IPS-NIHi11 (cell line): ENCODE measurements at regions not wholly inside any gene's neighbourhood (a gene's known extent, or its start where the extent isn't known, plus 50 kb on each side); places are given as distances from the start of the nearest gene placed in this dataset.
"Not testable (repeated sequence)": the region's sequence is repeated elsewhere in the genome, so short reads cannot be mapped to it uniquely, and the experiment has no call there.

Experiments
- DNase-seq: peaks from one replicate; pipeline ENCODE4 v3.0.0; 2012; ENCODE audit warnings: mixed read lengths, low spot score

DNA sequence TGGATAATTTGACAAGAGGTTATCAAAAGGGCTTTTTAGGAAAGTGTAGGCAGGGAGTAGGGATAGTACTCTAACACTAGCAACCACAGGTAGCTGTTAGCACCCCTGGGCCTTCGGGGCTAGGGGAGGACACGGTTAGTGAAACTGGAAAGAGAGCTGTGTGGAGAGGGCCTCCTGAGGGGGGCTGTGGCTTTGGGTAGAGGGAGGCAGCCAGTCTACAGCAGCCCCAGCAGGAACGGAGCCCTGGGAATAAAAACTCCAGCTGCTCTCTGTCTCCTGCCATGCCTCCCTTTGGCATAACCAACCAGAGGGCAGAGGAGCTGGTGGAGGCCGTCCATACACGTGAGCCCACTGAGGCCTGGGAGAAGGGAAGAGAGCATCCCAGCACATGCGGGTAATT, 223.2 kb downstream of the FOXD2 start:
- DNase-seq: no peak

DNA sequence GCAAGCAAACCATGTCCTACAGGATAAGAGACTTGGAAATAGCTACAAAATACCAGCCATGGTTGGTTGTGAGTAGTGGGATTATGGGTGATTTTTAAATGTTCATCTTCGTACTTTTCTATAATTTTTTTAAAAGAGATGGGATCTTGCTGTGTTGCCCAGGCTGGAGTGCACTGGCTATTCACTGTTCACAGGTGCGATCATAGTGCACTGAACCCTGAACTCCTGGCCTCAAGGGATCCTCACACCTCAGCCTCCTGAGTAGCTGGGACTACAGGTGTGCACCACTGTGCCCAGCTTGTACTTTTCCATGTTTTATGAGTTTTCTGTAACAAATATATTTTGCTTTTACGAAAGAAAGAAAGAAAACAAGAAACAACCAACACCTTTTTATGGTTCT, 224.2 kb downstream of the FOXD2 start:
- no peak for DNase-seq

DNA sequence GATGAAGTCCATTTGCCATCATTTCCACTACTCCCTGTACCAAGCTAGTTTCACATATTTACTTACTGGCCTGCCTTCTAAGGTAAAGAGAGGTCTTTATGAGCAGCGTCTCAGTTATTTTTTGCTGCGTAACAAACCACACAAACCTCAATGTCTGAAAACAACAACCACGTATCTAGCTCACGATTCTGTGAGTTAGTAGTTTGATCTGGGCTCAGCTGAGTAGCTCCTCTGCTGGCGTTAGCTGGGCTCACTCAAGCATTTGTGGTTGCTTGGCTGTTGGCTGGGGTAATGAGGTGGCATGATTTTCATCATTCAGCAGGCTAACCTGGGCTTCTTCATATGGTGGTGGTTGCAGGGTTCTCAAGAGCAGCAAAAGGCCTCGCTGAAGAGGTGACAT, 225.4 kb downstream of the FOXD2 start:
- DNase-seq: no peak

- no peak for DNase-seq
These were observed 226.5 kb downstream of the FOXD2 start for GRCh38 chr1:47664356-47664755.

DNA sequence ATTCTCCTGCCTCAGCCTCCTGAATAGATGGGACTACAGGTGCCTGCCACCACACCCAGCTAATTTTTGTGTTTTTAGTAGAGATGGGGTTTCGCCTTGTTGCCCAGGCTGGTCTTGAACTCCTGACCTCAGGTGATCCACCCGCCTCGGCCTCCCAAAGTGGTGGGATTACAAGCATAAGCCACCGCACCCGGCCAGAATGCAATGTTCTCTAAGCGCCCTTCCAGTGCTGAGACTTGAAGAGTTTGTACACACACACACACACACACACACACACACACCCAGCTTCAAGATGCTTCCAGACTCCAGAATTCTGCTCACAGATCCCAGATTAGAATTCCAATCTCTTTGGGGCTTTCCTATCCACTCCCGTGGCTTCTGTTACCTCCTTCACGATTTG, 227.1 kb downstream of the FOXD2 start:
- DNase-seq: not testable (repeated sequence)

DNA sequence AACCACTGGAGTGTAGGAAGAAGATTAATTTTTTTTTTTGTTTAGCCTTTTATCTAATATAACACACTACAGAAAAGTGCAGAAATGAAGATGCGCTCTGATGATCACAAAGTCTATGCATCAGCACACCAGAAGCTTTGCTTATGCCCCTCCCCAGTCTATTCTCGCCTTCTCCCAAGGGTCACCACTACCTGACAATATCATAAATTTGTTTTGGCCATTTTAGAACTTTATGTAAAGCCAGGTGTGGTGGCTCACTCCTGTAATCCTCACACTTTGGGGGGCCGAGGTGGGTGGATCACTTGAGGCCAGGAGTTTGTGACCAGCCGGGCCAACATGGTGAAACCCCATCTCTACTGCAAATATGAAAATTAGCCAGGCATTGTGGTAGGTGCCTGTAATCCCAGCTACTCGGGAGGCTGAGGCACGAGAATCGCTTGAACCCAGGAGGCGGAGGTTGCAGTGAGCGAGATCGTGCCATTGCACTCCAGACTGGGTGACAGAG, 231.3 kb downstream of the FOXD2 start:
- DNase-seq: no peak

DNA sequence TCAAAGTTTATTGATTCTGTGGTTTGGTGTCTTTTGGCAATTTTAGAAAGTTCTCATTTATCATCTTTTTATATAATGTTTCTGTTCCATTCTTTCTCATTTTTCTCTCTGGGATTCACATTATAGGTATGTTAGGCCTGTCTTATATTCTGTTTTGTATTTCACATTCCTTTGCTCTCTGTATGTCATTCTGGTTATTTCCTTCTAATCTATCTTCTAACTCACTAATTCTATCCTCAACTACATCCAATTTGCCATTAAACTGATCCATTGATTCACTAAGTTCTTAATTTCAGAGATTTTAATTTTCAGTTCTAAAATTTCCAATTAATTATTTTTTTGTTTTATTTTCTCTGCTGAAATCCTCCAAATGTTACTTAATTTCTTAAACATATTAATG, 234.8 kb downstream of the FOXD2 start:
- no peak for DNase-seq

DNA sequence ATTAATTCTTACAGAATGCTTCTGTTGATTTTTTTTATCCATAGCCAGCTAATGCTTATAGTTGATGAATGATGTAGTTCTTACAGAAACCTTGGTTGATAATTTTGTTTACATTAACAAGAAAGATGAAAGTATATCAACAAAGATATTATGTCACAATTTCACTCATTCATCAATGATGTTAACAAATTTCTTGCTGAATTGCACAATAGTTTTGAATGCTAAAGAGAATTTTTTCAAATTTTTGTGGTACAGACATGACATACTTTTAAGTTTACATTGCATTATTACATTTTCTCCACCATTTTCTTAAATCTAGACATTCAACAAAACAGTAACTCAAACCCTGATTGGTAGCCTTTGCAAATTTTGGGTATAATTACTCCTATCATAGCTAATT, 236.3 kb downstream of the FOXD2 start:
- no peak for DNase-seq

DNA sequence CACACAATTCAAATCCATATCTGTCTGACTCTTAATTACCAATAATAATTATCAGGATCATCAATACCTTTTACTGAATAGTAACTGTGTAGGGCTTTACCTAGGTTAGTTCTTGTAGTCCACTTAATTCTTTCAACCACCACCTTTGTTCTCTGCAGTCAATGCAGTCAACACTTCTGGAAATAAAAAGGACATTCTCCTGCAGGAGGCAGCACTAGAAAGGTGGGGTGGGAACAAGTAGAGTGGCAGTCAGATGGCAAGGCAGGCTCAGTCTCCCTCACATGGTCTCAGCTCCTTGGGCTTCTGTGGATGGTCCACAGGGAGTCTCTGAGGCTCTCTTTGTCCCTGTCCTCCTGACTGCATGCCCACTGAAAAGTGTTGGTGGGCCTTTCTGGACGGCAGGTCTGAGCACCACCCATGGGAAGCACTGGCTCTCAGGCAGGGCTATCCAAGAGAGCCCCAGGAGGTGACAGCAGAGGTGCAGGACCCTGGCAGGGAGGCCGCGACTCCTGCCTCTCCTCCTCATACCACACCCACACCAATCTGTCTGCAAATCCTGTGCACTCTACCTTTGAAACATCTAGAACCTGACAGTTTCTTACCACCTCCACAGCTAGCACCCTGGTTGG, 237.3 kb downstream of the FOXD2 start:
- DNase-seq: no peak

DNA sequence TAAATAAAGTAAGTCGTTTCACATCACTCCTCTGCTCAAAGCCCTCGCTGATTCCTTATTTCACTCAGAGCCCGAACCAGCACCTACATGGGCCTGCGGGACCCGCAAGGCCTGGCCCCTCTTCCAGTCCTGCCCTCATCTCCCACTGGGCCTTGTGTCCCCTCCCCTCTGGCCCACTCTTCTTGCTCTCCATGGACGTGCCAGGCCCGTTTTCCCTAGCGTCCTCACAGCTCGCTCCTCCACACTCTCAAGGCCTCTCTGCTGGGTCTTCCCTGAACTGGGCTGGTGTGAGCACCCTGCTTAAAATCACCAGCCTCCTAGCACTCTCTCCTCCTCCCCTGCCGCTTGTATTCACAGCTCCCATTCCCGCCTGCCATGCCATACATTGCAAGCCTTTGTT, 237.9 kb downstream of the FOXD2 start:
- no peak for DNase-seq

DNA sequence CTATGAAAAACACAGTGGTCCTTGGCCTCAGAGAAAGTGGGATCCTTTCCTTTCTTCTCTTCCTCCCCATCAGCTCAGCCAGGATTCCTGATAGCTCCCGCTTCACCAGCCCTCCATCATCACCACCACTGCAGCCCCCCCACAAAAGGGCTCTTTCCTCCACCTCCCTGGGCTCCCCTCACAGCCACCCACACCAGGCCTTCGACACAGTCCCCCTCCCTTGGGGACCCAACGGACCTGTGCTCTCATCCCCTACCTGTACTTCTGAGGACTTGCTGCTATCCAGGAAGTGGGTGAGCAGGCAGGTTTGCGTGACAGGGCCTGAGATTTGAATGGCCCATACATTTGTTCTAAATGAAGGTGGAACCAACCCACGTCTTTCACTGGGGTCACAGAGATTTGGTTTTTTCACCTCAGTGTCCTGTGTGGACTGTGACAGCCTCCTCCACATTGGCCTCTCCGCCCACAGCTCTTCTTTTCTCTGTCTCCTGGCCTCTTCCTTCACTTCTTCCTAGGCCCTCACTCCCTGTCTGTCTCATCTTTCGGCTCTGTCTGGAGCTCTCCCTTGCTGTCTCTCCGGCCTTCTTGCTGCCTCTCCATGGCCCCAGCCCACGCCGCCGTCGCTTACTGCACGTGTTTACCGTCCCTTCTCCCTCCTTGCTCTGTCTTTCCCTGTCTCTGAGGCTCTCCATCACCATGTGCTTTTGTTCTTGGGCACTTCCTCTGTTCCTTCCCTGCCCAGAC, 238.6 kb downstream of the FOXD2 start:
- no peak for DNase-seq

- DNase-seq: no peak
These were observed 239.5 kb downstream of the FOXD2 start for GRCh38 chr1:47677241-47677940.

- DNase-seq: no peak
These were observed 240.7 kb downstream of the FOXD2 start for GRCh38 chr1:47678464-47678980.

GRCh38 chr1:47679301-47679791, 241.5 kb downstream of the FOXD2 start:
- no peak for DNase-seq

GRCh38 chr1:47679826-47680225, 242.0 kb downstream of the FOXD2 start:
- DNase-seq: no peak

- no peak for DNase-seq
These were observed 243.1 kb downstream of the FOXD2 start for GRCh38 chr1:47680815-47681475.

DNA sequence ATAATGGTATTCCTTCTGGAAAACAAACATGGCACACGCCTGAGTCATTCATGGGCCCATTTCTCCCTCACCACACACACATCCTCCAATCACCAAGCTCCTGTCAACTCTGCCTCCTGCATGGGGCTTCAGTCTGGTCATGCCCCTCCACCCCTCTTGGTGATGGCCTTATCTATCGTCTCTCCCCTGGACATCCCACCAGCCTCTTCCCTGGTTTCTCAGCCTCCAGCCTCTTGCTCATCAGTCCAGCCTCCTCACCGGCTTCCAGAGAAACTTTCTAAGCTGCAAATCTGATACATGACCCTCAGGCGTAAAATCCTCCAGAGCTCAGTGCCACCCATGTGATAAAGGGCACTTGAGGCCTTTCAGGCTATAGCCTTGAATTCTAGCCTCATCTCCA, 243.9 kb downstream of the FOXD2 start:
- no peak for DNase-seq

DNA sequence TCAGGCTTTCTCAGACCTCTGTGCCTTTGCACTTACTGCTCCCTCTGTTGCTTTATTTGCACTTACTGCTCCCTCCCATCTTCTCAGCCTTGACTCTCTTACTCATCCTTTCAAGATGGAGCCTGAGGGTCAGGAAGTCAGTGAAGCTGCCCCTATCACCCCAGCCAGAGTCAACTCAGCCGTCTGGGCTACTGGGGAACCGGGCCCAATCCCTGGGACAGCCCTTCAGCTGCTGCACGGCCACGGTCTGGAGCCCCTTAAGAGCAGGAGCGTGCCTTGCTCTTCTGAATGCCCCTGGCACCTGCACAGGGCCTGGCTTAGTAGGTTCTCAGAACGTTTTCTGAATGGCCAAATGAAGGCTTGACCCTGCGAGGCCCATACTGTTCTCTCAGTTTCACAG, 244.4 kb downstream of the FOXD2 start:
- DNase-seq: no peak

DNA sequence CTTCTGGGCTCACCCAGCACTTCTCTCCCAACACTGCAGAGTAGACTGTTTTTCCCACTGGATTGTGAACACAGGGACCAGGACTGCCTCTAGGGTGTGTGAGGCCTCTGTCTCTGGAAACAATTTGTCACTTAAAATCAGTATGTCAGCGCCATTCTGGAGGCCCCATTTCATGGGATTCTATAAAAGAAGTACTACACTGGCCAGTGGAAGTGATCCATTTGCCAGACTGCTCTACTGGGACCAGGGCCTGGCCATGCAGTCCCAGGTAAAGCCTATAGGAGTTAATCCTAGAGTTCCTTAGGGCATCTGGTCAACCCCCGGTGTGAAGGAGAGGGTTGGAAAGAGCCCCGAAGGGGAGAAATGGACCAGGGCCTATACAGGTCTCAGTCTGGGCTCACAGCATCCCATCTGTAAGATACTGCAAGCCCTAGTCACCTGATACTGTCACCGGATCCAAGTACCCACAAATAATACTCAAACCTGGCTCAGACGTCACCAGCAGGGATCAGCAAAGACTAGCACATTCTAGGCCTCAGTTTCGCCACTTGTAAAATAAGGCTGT, 245.0 kb downstream of the FOXD2 start:
- DNase-seq: no peak

DNA sequence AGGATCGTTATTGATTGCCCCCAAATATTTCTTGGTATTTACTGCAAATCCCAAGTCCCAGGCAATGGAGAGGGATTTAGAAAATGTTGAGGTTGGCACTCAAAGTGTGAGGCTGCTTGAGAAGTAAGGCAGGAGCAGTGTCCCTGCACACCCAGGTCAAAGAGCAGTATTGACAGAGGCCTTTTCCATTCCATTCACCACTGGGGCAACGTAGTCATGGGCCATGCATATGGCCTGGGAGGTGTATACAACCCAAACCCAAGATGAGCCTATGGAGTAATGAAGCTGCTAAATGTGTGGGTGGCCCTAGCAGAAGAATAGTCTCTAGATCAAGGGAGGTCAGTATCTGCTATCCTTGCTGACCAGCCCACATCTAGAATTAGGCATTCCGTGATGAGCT, 245.6 kb downstream of the FOXD2 start:
- DNase-seq: no peak

DNA sequence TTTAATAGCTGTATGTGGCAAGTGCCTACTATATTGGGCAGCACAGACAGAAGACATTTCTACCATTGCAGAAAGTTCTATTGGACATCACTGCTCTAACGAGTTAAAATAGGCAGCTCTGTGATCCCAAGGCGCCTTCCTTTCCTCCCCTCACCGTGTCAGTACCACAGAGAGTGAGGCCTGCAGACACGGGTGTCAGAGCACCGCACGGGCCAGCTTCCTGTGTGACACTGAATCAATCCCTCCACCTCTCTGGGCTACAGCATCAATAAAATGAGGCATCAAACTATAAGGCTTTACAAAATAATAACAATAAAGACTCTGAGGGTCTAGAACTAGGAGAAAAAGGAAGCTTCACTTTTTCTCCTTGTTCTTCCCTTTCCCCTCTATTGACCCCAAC, 246.7 kb downstream of the FOXD2 start:
- DNase-seq: no peak
